Esophagus muscularis mucosa (tissue), 3 donors: ENCODE measurements at regions not wholly inside any gene's neighbourhood (a gene's known extent, or its start where the extent isn't known, plus 50 kb on each side); places are given as distances from the start of the nearest gene placed in this dataset.

ENCODE experiments used
- CTCF ChIP-seq, 3 experiments: fragments of 200-600 bp in 2 of 3; fragments of 450-650 bp in 1 of 3; sonication (generic) in 2 of 3; IDR thresholded peaks; one replicate each; pipeline ENCODE4 v1.5.1; 2017 to 2019; ENCODE audit warnings: antibody characterized with exemption in 3 of 3, mild to moderate bottlenecking in 2 of 3, moderate library complexity in 1 of 3
- POLR2A ChIP-seq: fragments of 450-650 bp; IDR thresholded peaks from one replicate; pipeline ENCODE4 v1.6.1; 2017; ENCODE audit warnings: antibody characterized with exemption, moderate library complexity, mild to moderate bottlenecking, low read depth

GRCh38 chr15:46644501-46645481, 1010.0 kb downstream of the SQOR start:
- no peak for TF ChIP-seq POLR2A
- no peak for TF ChIP-seq CTCF (IDR thresholded peaks at IDR 0.05)
